H9 (cell line): ENCODE measurements at regions not wholly inside any gene's neighbourhood (a gene's known extent, or its start where the extent isn't known, plus 50 kb on each side); places are given as distances from the start of the nearest gene placed in this dataset.

ENCODE experiments used
- DNase-seq: peaks from one replicate; pipeline ENCODE4 v3.0.0-alpha.2; 2017
- H2AFZ ChIP-seq: one replicate; pipeline ENCODE4 v1.6.1; 2013; ENCODE audit warnings: mild to moderate bottlenecking, low read length, control low read depth, moderate library complexity
- H2AK5ac ChIP-seq: 2 replicates; pipeline ENCODE4 v1.6.1; 2013; ENCODE audit warnings: low read length, control low read depth, mixed read lengths; ENCODE audit not compliant: insufficient read length
- H2BK120ac ChIP-seq: one replicate; pipeline ENCODE4 v1.6.1; 2013; ENCODE audit warnings: low read depth, mild to moderate bottlenecking, low read length, control low read depth, inconsistent platforms; ENCODE audit not compliant: poor library complexity, severe bottlenecking
- H2BK12ac ChIP-seq: 2 replicates; pipeline ENCODE4 v1.6.1; 2013; ENCODE audit warnings: low read length, control low read depth, mixed read lengths, low read depth; ENCODE audit not compliant: insufficient read length
- H2BK15ac ChIP-seq: 2 replicates; pipeline ENCODE4 v1.6.1; 2013; ENCODE audit warnings: low read depth, low read length, control low read depth
- H2BK20ac ChIP-seq: one replicate; pipeline ENCODE4 v1.6.1; 2013; ENCODE audit warnings: low read depth, mild to moderate bottlenecking, low read length, control low read depth, inconsistent platforms; ENCODE audit not compliant: poor library complexity, severe bottlenecking
- H2BK5ac ChIP-seq: 2 replicates; pipeline ENCODE4 v1.6.1; 2013; ENCODE audit warnings: low read length, control low read depth, mixed read lengths; ENCODE audit not compliant: insufficient read length
- H3K14ac ChIP-seq: 2 replicates; pipeline ENCODE4 v1.6.1; 2013; ENCODE audit warnings: low read length, control low read depth; ENCODE audit not compliant: insufficient read depth
- H3K18ac ChIP-seq: 2 replicates; pipeline ENCODE4 v1.6.1; 2013; ENCODE audit warnings: low read depth, mild to moderate bottlenecking, mixed read lengths, low read length, control low read depth; ENCODE audit not compliant: insufficient read length
- H3K23ac ChIP-seq: 2 replicates; pipeline ENCODE4 v1.6.1; 2013; ENCODE audit warnings: low read length, control low read depth, mixed read lengths, low read depth; ENCODE audit not compliant: insufficient read length
- H3K23me2 ChIP-seq: 2 replicates; pipeline ENCODE4 v1.6.1; 2013; ENCODE audit warnings: low read depth, mild to moderate bottlenecking, mixed read lengths, low read length, control low read depth; ENCODE audit not compliant: insufficient read length, poor library complexity, severe bottlenecking
- H3K27ac ChIP-seq: 2 replicates; pipeline ENCODE4 v1.5.1; 2013; ENCODE audit warnings: low read length, control low read depth, mixed read lengths, low read depth; ENCODE audit not compliant: insufficient read length
- H3K27me3 ChIP-seq: 2 replicates; pipeline ENCODE4 v1.6.1; 2013; ENCODE audit warnings: low read length, control low read depth, inconsistent platforms; ENCODE audit not compliant: insufficient read depth
- H3K4ac ChIP-seq: 2 replicates; pipeline ENCODE4 v1.6.1; 2013; ENCODE audit warnings: low read depth, mild to moderate bottlenecking, control low read depth, inconsistent platforms, low read length, moderate library complexity
- H3K4me1 ChIP-seq: 2 replicates; pipeline ENCODE4 v1.6.1; 2013; ENCODE audit warnings: low read length, control low read depth, inconsistent platforms; ENCODE audit not compliant: insufficient read depth
- H3K4me2 ChIP-seq: 2 replicates; pipeline ENCODE4 v1.6.1; 2013; ENCODE audit warnings: low read length, control low read depth, mixed read lengths; ENCODE audit not compliant: insufficient read length, insufficient read depth
- H3K56ac ChIP-seq: 2 replicates; pipeline ENCODE4 v1.6.1; 2013; ENCODE audit warnings: low read depth, mild to moderate bottlenecking, mixed read lengths, low read length, control low read depth; ENCODE audit not compliant: insufficient read length
- H3K79me1 ChIP-seq: 2 replicates; pipeline ENCODE4 v1.6.1; 2013; ENCODE audit warnings: low read depth, mild to moderate bottlenecking, moderate library complexity, low read length, control low read depth, inconsistent platforms; ENCODE audit not compliant: insufficient read depth, poor library complexity, severe bottlenecking
- H3K79me2 ChIP-seq: 2 replicates; pipeline ENCODE4 v1.6.1; 2013; ENCODE audit warnings: low read length, control low read depth, inconsistent platforms; ENCODE audit not compliant: insufficient read depth
- H3K9ac ChIP-seq: 2 replicates; pipeline ENCODE4 v1.6.1; 2013; ENCODE audit warnings: low read length, control low read depth, mixed read lengths; ENCODE audit not compliant: insufficient read length; ENCODE audit errors: extremely low read depth
- H3K9me3 ChIP-seq: one replicate; pipeline ENCODE4 v1.6.1; 2013; ENCODE audit warnings: low read depth, low read length, inconsistent platforms; ENCODE audit not compliant: control insufficient read depth
- H3T11ph ChIP-seq: one replicate; pipeline ENCODE4 v1.6.1; 2013; ENCODE audit warnings: mild to moderate bottlenecking, low read length, control low read depth, inconsistent platforms
- H4K20me1 ChIP-seq: one replicate; pipeline ENCODE4 v1.6.1; 2013; ENCODE audit not compliant: control insufficient read depth, insufficient read length, insufficient read depth
- H4K5ac ChIP-seq: 2 replicates; pipeline ENCODE4 v1.6.1; 2013; ENCODE audit warnings: low read depth, mild to moderate bottlenecking, mixed read lengths, low read length, control low read depth; ENCODE audit not compliant: insufficient read length
- H4K8ac ChIP-seq: replicated peaks from 2 replicates; pipeline ENCODE4 v1.6.1; 2013; ENCODE audit warnings: low read length, control low read depth, mixed read lengths, low read depth; ENCODE audit not compliant: insufficient read length
- H4K91ac ChIP-seq: 2 replicates; pipeline ENCODE4 v1.6.1; 2013; ENCODE audit warnings: low read depth, mild to moderate bottlenecking, moderate library complexity, mixed read lengths, low read length, control low read depth; ENCODE audit not compliant: insufficient read length
- H3K27ac Mint-ChIP-seq, 3 experiments: 2 replicates in 2 of 3; 3 replicates in 1 of 3; pipeline ENCODE4 v1.8.0; 2020 to 2021; ENCODE audit warnings: mixed read lengths in 3 of 3, mild to moderate bottlenecking in 1 of 3, moderate library complexity in 1 of 3
- H3K27me3 Mint-ChIP-seq: 2 replicates; pipeline ENCODE4 v1.8.0; 2021; ENCODE audit warnings: low read depth, mild to moderate bottlenecking, moderate library complexity, mixed read lengths
- H3K36me3 Mint-ChIP-seq, 3 experiments: 2 replicates in 2 of 3; 3 replicates in 1 of 3; pipeline ENCODE4 v1.8.0; 2020 to 2021; ENCODE audit warnings: low read depth in 3 of 3, mixed read lengths in 3 of 3; ENCODE audit not compliant: insufficient read depth in 1 of 3
- H3K4me1 Mint-ChIP-seq, 2 experiments: 2 replicates each; pipeline ENCODE4 v1.8.0; 2020; ENCODE audit warnings: mixed read lengths in 2 of 2
- H3K4me3 Mint-ChIP-seq, 2 experiments: 2 replicates in 1 of 2; 3 replicates in 1 of 2; pipeline ENCODE4 v1.8.0; 2020 to 2021; ENCODE audit warnings: mild to moderate bottlenecking in 2 of 2, mixed read lengths in 2 of 2, moderate library complexity in 1 of 2
- H3K9me3 Mint-ChIP-seq, 2 experiments: 2 replicates in 1 of 2; 3 replicates in 1 of 2; pipeline ENCODE4 v1.8.0; 2020; ENCODE audit warnings: mild to moderate bottlenecking in 2 of 2, mixed read lengths in 2 of 2, moderate library complexity in 1 of 2
- WGBS: extraction: QIAGEN DNeasy Blood & Tissue Kit; methylation state at CpG from one replicate; pipeline ENCODE4 v1.1.7; 2013; ENCODE audit warnings: missing lambda C conversion rate, low lambda C conversion rate, mixed read lengths; ENCODE audit not compliant: insufficient read length; ENCODE audit errors: extremely low coverage; 5-methylcytosine and 5-hydroxymethylcytosine counted together
- TF ChIP-seq, protein P1 (sequence below): fragments of 200-600 bp; sonication (generic); conservative IDR thresholded peaks from 3 replicates; pipeline ENCODE4 v1.8.0; 2021; ENCODE audit warnings: antibody characterized with exemption, mild to moderate bottlenecking

DNA sequence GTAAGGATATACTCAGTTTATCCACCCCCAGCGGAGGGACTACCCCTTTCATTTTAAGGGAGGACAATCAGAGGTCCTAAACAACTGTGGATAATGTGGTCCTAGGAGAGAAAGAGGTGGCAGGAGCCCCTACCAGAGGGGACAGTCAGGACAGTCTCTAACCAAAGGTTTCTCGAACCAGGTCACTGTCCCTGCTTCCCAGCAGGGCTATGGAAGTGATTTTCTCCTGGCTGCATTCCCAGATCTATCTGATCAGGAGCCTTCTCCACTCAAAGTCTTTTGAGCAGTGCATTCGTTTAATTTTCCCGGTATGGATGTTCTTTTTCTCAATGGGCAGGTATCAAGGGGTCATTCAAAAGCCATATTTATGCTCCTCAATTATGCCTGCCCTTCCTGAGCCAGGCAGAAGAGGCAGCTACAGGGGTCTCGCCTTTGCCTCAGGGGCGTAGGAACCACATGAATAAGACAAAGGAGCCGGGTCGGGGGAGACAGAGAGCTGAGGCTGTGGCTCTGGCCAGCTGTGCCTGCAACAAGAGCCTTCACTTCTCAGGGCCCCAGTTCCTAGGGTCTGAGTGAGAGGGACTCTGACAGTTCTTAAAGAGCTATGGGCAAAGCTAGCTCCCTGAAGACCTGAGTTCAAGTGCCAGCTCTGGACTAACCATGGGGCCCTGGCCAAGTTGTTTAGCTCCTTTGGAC, 62.5 kb upstream of the DMRTB1 start:
- Histone ChIP-seq H4K8ac (no peak overlapping the region), H3K23ac (no peak overlapping the region), H2BK120ac (no peak overlapping the region), H3K27me3 (no peaks in the 10 kb centered on the region; the same call in 1 of the 2 replicates), H2BK20ac (no peak overlapping the region), H3K79me1 (no peaks in the 10 kb centered on the region), H3K4me2 (no peak overlapping the region), H3K79me2 (no peaks in the 10 kb centered on the region), H3K4ac (no peak overlapping the region), H3T11ph (no peak overlapping the region), H4K20me1 (no peaks in the 10 kb centered on the region), H3K9me3 (no peaks in the 10 kb centered on the region), H3K4me1 (peaks cover 22% of the 10 kb centered on the region), H2BK5ac (no peak overlapping the region), H3K27ac (no peak overlapping the region), H2AFZ (no peak overlapping the region), H3K14ac (0 out of 2 replicates have a peak overlapping the region, but pooled peaks have one; percentile 31), H4K5ac (no peak overlapping the region), H3K18ac (no peak overlapping the region), H2BK12ac (no peak overlapping the region), H3K23me2 (no peaks in the 10 kb centered on the region), H4K91ac (no peak overlapping the region), H2AK5ac (no peak overlapping the region), H3K9ac (no peak overlapping the region), H3K56ac (no peak overlapping the region), H2BK15ac (no peak overlapping the region)
- no CpG with 5 or more reads among the region's 8 CpGs for WGBS
- H3K9me3 Mint-ChIP-seq: peaks cover 0 to 2% of the 10 kb centered on the region in 2 experiments; a peak in 1 of 5 replicates
- H3K36me3 Mint-ChIP-seq: no peaks in the 10 kb centered on the region; a peak in 1 of 7 replicates
- peak overlapping the region in 1 of 3 experiments; percentile 30; a peak in 4 of 7 replicates for H3K27ac Mint-ChIP-seq
- TF ChIP-seq, protein P1, sequence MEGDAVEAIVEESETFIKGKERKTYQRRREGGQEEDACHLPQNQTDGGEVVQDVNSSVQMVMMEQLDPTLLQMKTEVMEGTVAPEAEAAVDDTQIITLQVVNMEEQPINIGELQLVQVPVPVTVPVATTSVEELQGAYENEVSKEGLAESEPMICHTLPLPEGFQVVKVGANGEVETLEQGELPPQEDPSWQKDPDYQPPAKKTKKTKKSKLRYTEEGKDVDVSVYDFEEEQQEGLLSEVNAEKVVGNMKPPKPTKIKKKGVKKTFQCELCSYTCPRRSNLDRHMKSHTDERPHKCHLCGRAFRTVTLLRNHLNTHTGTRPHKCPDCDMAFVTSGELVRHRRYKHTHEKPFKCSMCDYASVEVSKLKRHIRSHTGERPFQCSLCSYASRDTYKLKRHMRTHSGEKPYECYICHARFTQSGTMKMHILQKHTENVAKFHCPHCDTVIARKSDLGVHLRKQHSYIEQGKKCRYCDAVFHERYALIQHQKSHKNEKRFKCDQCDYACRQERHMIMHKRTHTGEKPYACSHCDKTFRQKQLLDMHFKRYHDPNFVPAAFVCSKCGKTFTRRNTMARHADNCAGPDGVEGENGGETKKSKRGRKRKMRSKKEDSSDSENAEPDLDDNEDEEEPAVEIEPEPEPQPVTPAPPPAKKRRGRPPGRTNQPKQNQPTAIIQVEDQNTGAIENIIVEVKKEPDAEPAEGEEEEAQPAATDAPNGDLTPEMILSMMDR: no peak
- peaks cover 17% of the 10 kb centered on the region for H3K27me3 Mint-ChIP-seq
- peaks cover 44 to 56% of the 10 kb centered on the region in 2 experiments for H3K4me1 Mint-ChIP-seq
- no peak for DNase-seq
- peak overlapping the region in 1 of 2 experiments; percentile 45; a peak in 1 of 5 replicates for H3K4me3 Mint-ChIP-seq
